GM18873 (cell line): ENCODE measurements at regions not wholly inside any gene's neighbourhood (a gene's known extent, or its start where the extent isn't known, plus 50 kb on each side); places are given as distances from the start of the nearest gene placed in this dataset.

Experiments
- ATAC-seq: cut with Tn5 transposase; IDR thresholded peaks from one replicate; pipeline ENCODE4 v1.9.1; 2021; ENCODE audit warnings: mild to moderate bottlenecking, moderate library complexity, moderate number of reproducible peaks; ENCODE audit not compliant: unreplicated experiment, low FRiP score

DNA sequence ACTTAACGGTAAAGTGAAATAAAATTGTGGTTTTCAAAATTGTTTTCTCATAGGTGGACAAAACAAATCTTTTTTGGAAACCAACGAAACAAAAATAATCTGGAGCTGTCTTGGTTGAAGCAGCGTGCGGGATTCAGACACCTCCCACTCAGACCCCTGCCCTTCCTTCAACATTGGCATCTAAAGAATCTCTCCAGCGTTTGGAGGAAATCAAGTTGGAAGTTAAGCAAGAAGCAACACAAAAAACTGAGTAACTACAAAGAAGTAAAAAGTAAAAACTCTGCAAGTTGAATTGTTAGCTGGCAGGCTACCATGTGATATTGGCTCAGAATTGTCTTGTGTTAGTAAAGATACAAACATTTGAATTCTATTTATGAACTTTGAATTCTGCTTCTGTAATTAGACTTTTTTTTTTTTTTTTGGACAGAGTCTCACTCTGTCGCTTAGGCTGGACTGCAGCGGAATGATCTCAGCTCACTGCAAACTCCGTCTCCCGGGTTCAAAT is 361.0 kb upstream of the PMFBP1 start:
- ATAC-seq, result no peak

DNA sequence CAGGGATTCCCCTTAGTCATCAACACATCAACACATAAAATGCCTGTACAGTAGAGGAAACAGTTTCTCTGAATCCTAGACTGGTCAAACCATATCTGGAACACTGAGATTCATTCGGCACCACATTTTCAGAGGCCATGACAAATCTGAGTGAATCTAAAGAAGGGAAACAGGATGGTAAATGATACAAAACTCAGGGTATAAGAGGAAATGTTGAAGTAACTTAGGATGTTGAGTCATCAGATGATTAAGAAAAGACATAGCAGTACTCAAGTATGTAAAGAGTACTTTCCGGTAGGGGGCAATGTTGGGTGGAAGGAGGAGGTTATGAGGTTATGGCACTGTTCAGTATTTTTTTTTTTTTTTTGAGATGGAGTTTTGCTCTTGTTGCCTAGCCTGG is 358.5 kb upstream of the PMFBP1 start:
- no peak for ATAC-seq

DNA sequence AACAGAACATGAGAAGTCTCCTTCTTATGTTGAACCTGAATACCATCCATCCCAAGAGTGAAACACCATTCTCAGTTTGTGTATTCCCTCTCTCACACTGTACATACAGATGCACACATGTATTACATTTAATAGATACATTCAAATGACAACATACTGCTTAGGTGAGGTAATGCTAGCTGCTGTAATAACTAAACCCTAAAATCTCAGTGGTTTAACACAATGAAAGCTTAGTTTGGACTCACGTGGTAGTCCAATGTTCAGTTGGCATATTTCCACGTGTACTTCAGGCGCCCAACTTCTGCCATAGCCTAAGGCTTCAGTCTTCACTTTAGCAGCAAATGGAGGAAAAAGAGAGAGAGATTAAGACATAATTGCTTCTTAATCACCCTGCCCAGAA is 351.1 kb upstream of the PMFBP1 start:
- no peak for ATAC-seq

DNA sequence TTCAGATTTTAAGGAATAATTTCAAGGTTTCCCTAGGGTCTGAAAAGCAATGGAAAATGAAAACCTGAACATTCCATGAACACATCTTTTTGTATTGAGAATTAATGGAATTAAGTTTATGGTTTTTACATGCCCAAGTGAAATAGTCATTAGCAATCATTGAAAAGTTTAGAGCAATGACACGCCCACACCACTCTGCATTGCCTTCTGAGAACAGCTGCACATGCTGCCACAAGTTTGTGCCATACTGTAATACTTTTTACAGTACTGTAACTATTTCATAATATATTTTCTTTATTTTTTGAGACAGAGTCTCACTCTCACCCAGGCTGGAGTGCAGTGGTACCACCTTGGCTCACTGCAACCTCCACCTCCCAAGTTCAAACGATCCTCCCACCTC is 345.2 kb upstream of the PMFBP1 start:
- no peak for ATAC-seq

DNA sequence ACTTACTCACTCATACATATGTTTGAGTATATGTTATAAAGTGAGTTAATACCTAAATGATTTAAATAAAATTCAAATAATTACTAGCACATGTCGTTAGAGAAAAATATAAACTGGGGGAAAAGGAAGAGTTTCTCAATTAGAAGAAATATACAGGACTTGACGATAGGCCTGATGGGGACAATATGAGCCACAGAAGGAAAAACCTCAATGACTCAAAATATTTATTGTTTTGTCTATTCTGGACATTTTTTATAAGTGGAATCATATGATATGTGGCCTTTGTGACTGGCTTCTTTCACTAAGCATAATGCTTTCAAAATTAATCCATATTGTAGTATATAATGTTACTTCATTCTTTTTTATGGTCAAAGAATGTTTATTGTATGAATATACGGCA is 339.2 kb upstream of the PMFBP1 start:
- ATAC-seq, result no peak

DNA sequence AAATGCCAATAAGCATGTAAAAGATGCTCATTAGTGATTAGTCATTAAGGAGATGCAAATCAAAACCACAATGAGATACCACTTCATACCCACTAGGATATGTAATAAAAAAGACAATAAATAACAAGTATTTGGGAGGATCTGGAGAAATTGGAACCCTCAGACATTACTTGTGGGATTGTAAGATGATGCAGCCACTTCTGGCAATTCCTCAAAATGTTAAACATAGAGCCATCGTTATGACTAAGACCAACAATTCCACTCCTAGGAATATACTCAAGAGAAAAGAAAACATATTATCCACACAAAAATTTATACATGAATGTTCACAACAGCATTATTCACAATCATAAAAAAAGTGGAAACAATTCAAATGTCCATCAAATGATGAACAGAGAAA is 336.2 kb upstream of the PMFBP1 start:
- no peak for ATAC-seq

DNA sequence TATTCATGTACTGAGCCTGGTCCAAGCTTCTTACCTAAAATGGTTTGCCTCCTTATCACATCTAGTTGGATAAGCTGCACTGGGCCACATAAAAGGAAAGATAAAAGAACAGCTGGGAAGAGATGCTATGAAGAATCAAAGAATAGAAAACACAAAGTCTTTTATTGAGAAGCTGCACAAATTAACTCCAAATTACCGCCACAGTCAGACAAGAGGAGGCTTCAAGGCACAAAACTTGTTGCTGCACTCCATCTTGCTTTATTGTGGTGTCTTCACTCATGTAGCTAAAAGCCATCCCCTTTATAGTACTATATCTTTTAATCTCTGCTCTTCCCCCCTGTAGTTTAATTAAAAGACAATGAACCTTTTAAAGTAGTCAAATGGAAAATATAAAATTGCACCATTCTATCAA is 330.6 kb upstream of the PMFBP1 start:
- ATAC-seq, result no peak

DNA sequence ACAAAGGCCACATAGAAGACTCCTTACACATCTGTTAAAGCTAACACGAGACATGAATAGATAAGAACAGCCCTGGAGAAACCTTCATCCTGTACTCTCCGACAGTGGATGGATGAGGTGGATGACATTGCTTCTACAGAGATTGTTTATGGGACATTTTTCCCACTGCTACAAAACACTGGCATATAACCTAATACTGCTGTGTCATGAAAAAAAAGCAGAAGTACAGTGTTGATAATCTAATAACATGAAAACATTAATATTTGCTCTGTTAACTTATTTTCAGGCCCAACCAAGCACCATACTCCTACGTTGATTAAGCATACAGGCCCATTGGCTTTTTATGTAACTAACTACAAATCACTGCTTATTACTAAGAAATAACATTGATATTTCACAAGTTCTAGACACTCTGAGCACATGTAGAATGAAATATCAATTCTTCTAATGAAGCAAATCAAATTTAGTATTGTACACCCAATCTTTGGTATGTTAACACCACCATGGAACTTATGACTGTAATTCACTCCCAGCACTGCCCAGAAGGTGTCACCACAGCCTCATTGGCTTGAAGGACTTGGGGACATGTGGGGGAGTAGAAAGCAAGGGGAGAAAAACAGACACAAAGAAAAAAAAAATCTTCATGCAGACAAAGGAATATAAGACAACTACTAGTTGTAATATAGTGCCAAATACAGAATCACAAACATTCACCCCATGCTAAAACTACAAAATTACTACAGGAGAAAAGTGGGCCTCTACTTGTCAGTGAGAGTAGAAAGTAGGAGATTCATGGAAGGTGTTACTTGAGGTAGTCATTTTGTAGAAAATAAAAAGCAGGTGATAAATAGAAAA is 330.0 kb upstream of the PMFBP1 start:
- no peak for ATAC-seq

DNA sequence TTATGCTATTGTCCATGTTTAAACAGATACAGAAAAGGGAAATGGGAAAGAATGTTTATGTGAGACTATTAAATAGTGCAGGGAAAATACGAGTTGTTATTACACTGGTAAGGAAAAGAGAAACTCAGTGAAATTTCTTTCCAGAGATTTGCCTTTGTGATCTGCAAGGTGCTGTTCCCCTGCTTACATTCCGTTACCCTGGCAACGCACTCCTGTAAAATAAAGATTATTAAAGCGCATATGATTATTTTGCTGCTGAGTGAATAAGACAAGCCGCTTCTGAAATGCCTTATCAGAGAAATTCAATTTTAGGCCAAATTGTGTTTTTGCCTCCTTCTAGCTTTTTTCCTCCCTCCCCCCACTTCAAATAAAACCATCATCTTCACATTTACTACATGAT is 328.6 kb upstream of the PMFBP1 start:
- no peak for ATAC-seq

DNA sequence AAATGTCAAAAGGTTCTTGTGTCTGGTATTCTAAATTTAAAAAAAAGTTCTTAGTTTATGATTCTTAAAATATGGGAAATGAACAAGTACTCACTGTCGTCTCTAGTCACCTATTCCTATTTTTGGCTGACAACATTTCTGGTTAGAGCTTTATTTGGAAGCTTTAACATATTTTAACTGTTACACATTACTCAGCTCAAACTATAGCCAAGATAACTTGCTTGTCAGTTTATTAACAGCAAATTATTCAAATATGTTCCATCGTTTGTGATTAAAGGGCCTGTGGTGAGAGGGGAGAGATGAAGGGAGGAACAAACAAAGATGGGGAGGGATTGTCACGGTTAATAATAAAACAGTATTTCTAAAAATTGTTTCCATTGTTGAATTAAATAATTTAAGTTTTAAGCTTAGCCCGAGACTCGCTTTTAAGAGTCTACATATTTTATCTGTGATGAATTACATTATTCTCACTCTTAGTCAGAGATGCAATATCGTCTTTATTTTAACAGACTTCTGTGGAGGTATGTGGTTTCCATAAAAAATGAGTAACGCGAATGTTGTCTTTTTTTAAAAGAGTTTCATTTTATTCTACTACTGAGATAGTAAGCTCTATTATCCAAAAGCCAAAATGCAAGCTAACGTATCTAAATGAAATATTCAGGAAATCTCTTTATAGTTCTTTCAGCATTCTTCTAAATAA is 321.9 kb upstream of the PMFBP1 start:
- no peak for ATAC-seq

DNA sequence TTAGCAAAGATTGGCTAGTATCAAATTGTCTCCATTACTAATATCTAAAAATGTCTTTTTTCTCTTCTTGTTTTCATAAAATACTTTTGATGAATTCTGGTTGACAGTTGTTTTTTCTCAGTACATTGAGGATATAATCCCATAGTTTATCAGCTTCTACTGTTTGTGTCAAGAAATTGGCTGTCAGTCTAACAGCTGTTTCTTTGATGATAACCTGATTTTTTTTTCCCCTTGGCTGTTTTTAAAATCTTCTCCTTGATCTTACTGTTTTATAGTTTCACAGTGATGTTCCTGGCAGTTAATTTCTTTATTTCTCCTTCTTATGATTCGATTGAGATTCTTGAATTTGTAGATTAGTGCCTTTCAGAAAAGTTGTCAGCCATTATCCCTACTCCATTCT is 315.3 kb upstream of the PMFBP1 start:
- no peak for ATAC-seq

DNA sequence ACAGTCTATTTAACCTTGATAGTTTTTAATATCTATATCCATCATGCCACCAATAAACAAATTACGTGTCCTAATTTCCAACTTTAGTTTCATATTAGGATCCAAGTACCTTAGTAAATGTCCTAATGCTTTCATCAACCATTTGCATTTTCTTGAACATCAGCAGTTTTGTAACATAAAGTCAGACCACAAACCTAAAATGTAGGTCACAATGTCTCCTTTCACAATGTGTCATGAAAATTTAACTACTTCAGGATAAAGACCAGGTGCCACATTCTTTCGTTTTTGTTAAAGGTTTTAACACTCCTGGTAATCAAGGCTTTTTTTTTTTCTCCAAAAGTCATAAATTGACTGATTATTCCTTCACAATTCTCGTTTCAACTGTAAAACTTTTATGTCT is 310.7 kb upstream of the PMFBP1 start:
- no peak for ATAC-seq

DNA sequence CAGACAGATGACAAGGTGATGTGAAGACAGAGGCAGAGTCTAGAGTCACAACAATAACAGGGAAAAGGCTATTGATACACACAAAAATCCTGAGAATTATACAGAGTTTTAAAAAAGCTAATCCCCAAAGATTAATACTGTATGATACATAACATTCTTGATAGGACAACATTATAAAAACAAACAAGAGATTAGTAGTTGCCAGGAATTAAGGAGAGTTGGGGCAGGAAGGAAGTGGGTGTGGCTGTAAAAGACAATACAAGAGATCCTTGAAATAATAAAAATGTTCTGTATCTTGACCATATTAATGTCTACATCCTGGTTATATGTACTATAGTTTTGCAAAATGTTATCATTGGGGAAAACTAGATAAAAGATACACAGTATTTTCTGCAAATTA is 309.5 kb upstream of the PMFBP1 start:
- no peak for ATAC-seq

DNA sequence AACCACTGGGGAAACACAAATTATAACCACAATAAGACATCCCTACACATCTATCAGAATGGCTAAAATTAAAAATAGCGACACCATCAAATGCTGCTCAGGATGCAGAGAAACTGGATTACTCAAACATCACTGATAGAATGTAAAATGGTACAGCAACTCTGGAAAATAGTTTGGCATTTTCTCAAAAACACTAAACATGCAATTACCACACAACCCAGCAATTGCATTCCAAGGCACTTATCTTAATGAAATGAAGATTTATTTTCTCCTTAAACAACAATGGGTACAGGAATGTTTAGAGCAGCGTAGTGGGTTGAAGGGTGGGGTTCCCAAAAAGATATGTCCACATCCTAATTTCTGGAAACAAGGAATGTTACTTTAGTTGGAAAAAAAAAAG is 309.0 kb upstream of the PMFBP1 start:
- no peak for ATAC-seq

DNA sequence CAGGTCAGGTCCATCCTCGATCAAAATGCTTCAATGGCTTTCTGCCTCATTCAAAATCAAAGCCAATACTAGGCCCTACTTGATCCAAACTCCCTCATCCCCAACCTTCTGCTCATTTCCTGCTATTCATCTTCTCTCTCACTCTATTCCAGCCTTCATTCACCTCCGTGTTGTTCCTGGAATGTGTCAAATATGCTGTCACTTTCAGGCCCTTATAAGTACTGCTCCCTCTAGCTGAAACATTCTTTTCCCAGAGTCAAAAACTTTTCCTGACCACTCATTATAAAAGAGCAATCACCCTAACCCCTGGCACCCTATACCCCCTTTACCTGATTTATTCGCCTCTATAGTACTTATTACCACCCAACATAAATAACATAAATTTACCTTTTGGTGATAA is 303.7 kb upstream of the PMFBP1 start:
- no peak for ATAC-seq

DNA sequence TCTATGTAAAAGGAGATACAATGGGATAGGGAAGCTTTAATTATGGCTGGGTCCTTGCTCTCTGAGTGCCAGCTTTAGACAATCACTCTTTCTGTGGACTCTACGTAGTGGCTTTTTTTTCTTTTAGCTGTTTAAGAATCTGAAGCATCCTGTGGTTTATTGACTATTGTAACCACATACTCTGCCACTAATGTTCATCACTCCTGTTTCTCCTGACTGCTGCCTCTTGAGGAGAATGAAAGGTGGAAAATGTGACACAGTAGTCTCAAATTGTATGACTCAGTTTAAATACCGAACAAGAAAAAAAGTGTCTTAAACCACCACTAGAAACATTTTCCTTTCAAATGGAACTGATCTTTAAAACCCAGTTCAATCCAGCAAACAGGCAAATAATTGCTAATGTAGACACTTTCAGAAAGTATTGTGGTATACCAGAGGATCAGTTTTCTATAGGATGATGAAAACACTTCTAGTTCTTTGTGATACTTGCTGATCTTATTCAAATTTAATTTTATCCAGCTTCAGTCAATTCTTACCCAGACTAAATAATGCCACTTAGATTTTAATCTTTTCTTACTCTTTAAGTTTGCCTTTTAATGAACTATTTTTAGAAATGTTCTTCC is 302.7 kb upstream of the PMFBP1 start:
- ATAC-seq, result no peak

DNA sequence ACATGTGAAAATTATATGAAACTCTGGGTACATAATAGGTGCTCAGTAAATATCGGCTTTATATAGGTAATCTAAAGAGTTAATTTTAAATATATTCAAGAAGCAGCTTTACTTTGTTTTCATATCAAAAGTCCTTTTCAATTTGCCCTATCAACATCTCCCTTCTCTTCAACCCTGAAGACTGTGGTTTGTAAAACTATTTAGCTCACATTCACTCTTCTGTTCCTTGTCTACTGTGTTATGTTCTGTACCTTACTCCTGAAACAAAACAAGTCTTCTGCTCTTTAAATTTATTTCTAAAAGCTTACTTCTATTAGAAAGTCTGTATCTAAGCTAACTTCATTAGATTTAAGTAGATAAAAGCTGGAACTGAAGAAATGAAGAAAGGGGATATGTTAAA is 301.7 kb upstream of the PMFBP1 start:
- no peak for ATAC-seq

DNA sequence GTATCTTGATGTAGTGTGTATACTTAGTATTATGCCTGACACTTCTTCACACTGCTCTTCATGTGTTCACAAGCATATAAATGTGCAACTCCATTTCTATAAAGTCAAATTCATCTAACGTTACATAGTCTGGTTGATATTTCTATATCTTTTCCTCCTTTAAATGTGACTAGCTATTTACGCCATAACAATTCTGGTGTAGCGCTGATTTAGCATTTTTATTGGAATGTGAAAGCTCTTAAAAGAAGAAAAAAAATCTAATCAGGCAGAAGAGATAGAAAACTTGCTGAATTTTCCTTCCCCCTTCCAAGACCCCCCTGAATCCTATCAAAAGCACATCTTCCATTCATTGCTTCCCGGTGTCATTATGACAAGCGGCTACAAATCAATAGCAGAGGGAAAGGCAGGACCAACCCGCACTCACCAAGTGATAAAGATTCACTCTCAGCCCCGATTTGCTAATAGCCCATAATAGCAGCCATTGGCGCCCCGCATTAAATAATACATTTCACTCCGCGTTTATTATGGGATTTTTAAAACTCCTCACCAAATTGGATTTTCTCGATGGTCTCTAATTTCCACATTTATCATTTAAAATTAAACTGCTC is 299.5 kb upstream of the PMFBP1 start:
- no peak for ATAC-seq

DNA sequence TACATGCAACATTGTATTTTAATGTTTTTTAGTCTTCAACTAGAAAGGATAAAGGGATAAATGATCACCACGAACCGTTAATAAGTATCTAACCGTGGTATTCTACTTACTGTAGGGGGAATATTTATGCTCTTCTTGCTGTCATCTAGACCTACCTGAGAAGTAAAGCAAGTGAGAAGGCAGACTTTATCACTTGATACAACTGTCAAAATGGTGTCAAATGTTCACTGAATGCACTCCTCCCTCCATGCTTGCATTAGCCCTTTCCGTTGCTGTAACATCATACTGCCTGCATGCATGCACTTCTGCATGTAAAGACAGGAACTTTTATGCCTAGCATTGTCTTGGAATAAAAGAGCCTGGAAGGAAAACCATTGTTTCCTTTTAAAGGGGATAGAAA is 298.6 kb upstream of the PMFBP1 start:
- ATAC-seq, result no peak

DNA sequence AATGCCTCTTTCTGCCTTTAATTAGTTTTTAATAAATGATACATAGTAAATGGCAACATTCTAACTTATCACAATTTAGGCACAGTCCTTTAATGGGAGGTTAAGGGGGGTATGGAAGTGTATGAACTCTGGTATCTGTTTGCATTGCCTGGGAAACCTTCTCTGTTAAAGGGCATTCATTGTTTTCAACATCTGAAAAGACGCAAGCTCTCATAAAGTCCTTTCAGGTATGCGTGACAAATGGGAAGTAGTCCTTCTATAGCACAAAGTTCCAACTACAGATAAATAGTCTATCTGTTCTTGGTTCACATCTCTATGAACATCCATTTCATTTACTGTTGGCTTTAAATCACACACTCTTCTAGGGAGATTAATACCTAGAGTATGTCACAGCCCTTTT is 298.0 kb upstream of the PMFBP1 start:
- no peak for ATAC-seq

DNA sequence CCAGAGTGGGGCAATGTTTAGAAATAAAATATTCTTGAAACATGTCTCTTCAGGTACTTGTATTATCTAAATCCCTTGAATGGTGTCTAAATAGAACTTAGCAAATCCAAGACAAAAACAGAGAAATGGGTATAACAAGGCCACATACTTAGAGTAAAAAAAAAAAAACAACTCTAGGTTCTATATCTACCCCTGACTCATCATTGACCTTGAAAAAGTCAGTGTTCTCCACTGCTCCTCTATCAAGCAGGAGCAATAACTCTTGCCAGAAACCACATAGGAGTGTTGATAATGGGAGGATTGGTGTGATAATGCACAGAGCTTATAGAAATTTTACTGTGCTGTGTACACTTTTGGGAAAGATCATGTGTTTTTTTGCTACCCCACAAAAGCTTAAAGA is 296.6 kb upstream of the PMFBP1 start:
- ATAC-seq, result no peak
